Keratinocyte (primary cell): ENCODE measurements at regions not wholly inside any gene's neighbourhood (a gene's known extent, or its start where the extent isn't known, plus 50 kb on each side); places are given as distances from the start of the nearest gene placed in this dataset.

Source experiments
- DNase-seq: peaks from one replicate; pipeline ENCODE4 v3.0.0-alpha.2; 2011; ENCODE audit warnings: low read depth, missing footprints, low spot score
- FAIRE-seq: peaks from 2 replicates; lab custom pipeline; 2011; peaks lifted over from hg19 to GRCh38; lab: Jason Lieb, UNC
- H2AFZ ChIP-seq: 2 replicates; pipeline ENCODE4 v1.6.0; 2012; ENCODE audit warnings: low read length, control low read depth, inconsistent platforms; ENCODE audit not compliant: control insufficient read depth
- H3K27ac ChIP-seq: 2 replicates; pipeline ENCODE4 v1.5.1; 2011; ENCODE audit warnings: low read length; ENCODE audit not compliant: control insufficient read depth, insufficient read depth
- H3K27me3 ChIP-seq: 3 replicates; pipeline ENCODE4 v1.6.0; 2011; ENCODE audit warnings: low read length; ENCODE audit not compliant: control insufficient read depth, insufficient read depth; ENCODE audit errors: extremely low read depth
- H3K36me3 ChIP-seq, 2 experiments: 2 replicates in 1 of 2; 3 replicates in 1 of 2; pipeline ENCODE4 v1.5.1; 2011; ENCODE audit warnings: low read length in 2 of 2, mild to moderate bottlenecking in 1 of 2; ENCODE audit not compliant: control insufficient read depth in 2 of 2, insufficient read depth in 2 of 2; ENCODE audit errors: extremely low read depth in 1 of 2
- H3K4me1 ChIP-seq: 3 replicates; pipeline ENCODE4 v1.5.1; 2011; ENCODE audit warnings: low read length; ENCODE audit not compliant: control insufficient read depth, insufficient read depth; ENCODE audit errors: extremely low read depth
- H3K4me2 ChIP-seq: 3 replicates; pipeline ENCODE4 v1.6.0; 2011; ENCODE audit warnings: low read depth, low read length; ENCODE audit not compliant: control insufficient read depth, insufficient read depth; ENCODE audit errors: extremely low read depth
- H3K4me3 ChIP-seq, 3 experiments: fragments of 200-600 bp in 1 of 3; sonication (generic) in 1 of 3; 2 replicates in 2 of 3; 3 replicates in 1 of 3; pipeline ENCODE4 v1.5.1; 2011 to 2016; ENCODE audit warnings: low read length in 3 of 3, mild to moderate bottlenecking in 3 of 3, control low read depth in 2 of 3, inconsistent platforms in 1 of 3, low read depth in 1 of 3, mixed read lengths in 1 of 3, mixed run types in 1 of 3, moderate library complexity in 1 of 3; ENCODE audit not compliant: control insufficient read depth in 2 of 3, insufficient read depth in 2 of 3; ENCODE audit errors: extremely low read depth in 1 of 3
- H3K79me2 ChIP-seq: 2 replicates; pipeline ENCODE4 v1.6.0; 2012; ENCODE audit warnings: low read length; ENCODE audit not compliant: control insufficient read depth, insufficient read depth
- H3K9ac ChIP-seq: 3 replicates; pipeline ENCODE4 v1.6.0; 2011; ENCODE audit warnings: low read length; ENCODE audit not compliant: control insufficient read depth, insufficient read depth; ENCODE audit errors: extremely low read depth
- H3K9me1 ChIP-seq: 3 replicates; pipeline ENCODE4 v1.6.0; 2011; ENCODE audit warnings: low read length; ENCODE audit not compliant: control insufficient read depth, insufficient read depth; ENCODE audit errors: extremely low read depth
- H3K9me3 ChIP-seq: 2 replicates; pipeline ENCODE4 v1.5.1; 2012; ENCODE audit warnings: low read depth, low read length; ENCODE audit not compliant: control insufficient read depth
- H4K20me1 ChIP-seq: 3 replicates; pipeline ENCODE4 v1.6.0; 2011; ENCODE audit warnings: low read length; ENCODE audit not compliant: control insufficient read depth, insufficient read depth; ENCODE audit errors: extremely low read depth
- EZH2 ChIP-seq: IDR thresholded peaks from one replicate; pipeline ENCODE4 v1.6.1; 2012; ENCODE audit warnings: inconsistent platforms, mild to moderate bottlenecking, low read length, moderate library complexity
- dilution Hi-C: fragments of 300-500 bp; cut with MboI; formaldehyde crosslinking; loops from one replicate; pipeline ENCODE4 v1.7.0; 2020; ENCODE audit warnings: low sequenced_read_pairs; ENCODE audit not compliant: extremely low pct_ligation_motif_present
- TF ChIP-seq, protein P1 (sequence below), 3 experiments: IDR thresholded peaks in 1 of 3; conservative IDR thresholded peaks in 1 of 3; optimal IDR thresholded peaks in 1 of 3; 2 replicates in 2 of 3; 3 replicates in 1 of 3; pipeline versions ENCODE3 to v1.5.1; 2011; ENCODE audit warnings: low read length in 3 of 3, mild to moderate bottlenecking in 3 of 3, moderate library complexity in 2 of 3, control low read depth in 1 of 3, inconsistent platforms in 1 of 3; ENCODE audit not compliant: insufficient read depth in 2 of 3; ENCODE audit errors: extremely low read depth in 1 of 3

DNA sequence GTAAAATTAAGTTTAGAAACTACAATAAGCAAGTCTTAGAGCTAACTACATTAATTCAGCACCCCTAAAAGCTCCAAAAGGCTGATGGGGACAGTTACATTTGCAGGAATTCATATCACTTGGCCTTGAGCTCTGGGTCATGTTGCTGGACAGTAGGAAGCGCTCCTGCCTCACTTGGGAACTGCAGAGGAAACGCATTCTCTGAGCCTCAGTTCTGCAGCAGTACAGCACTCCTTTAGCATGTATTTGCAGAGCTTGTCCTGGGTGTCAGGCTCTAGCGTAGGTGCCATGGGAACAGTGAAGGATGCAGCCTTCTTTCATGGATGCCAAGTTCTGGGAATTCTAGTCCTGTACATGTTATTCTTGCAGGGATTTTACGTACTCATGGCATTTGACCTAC, 710.4 kb downstream of the IRX1 start:
- Histone ChIP-seq H3K36me3 (no peaks in the 10 kb centered on the region), H3K4me3 (no peak overlapping the region), H3K9me3 (no peaks in the 10 kb centered on the region), H3K9ac (no peak overlapping the region), H4K20me1 (no peaks in the 10 kb centered on the region), H3K79me2 (no peaks in the 10 kb centered on the region), H3K4me2 (no peak overlapping the region), H3K27ac (no peak overlapping the region), H2AFZ (no peak overlapping the region), H3K27me3 (no peaks in the 10 kb centered on the region), H3K4me1 (no peaks in the 10 kb centered on the region), H3K9me1 (no peaks in the 10 kb centered on the region)
- DNase-seq (no peak), FAIRE-seq (no peak)
- TF ChIP-seq, protein P1, sequence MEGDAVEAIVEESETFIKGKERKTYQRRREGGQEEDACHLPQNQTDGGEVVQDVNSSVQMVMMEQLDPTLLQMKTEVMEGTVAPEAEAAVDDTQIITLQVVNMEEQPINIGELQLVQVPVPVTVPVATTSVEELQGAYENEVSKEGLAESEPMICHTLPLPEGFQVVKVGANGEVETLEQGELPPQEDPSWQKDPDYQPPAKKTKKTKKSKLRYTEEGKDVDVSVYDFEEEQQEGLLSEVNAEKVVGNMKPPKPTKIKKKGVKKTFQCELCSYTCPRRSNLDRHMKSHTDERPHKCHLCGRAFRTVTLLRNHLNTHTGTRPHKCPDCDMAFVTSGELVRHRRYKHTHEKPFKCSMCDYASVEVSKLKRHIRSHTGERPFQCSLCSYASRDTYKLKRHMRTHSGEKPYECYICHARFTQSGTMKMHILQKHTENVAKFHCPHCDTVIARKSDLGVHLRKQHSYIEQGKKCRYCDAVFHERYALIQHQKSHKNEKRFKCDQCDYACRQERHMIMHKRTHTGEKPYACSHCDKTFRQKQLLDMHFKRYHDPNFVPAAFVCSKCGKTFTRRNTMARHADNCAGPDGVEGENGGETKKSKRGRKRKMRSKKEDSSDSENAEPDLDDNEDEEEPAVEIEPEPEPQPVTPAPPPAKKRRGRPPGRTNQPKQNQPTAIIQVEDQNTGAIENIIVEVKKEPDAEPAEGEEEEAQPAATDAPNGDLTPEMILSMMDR (optimal IDR thresholded peaks at IDR 0.05 in 1 of 3, IDR thresholded peaks at IDR 0.05 in 1 of 3, conservative IDR thresholded peaks at IDR 0.05 in 1 of 3; ENCODE audit: extremely low read depth in 1 of 3, insufficient read depth in 2 of 3, low read length in 3 of 3): no peak
- no peak for TF ChIP-seq EZH2
- dilution Hi-C loops: no loop called here

DNA sequence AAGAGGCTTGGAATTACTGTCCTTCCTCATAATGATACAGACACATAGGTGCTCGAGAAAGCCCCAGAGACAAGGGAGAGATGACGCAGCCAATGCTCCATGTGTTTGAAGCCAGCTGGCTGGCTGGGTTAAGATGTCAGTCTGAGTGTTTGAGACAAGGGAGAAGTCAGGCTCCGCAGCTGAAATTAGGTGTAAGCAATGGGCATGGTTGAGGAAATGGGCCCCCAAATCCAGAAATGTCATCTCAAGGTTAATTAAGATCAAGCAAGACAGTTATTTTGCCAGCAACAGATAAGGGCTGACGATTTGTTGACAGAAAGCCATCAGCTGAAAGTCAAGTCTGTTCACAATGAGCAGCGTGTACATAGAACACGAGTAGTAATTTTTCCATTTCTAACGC, 713.4 kb downstream of the IRX1 start:
- Histone ChIP-seq H3K9me1 (no peaks in the 10 kb centered on the region), H4K20me1 (no peaks in the 10 kb centered on the region), H3K36me3 (no peaks in the 10 kb centered on the region), H3K4me3 (no peak overlapping the region), H2AFZ (no peak overlapping the region), H3K4me1 (no peaks in the 10 kb centered on the region), H3K27me3 (no peaks in the 10 kb centered on the region), H3K9ac (no peak overlapping the region), H3K9me3 (no peaks in the 10 kb centered on the region), H3K27ac (no peak overlapping the region), H3K79me2 (no peaks in the 10 kb centered on the region), H3K4me2 (no peak overlapping the region)
- dilution Hi-C loops: no loop called here
- FAIRE-seq (no peak), DNase-seq (no peak)
- TF ChIP-seq, protein P1 (optimal IDR thresholded peaks at IDR 0.05 in 1 of 3, IDR thresholded peaks at IDR 0.05 in 1 of 3, conservative IDR thresholded peaks at IDR 0.05 in 1 of 3; ENCODE audit: extremely low read depth in 1 of 3, insufficient read depth in 2 of 3, low read length in 3 of 3): no peak
